GM18907 (cell line): ENCODE measurements at regions not wholly inside any gene's neighbourhood (a gene's known extent, or its start where the extent isn't known, plus 50 kb on each side); places are given as distances from the start of the nearest gene placed in this dataset.
"Not testable (repeated sequence)": the region's sequence is repeated elsewhere in the genome, so short reads cannot be mapped to it uniquely, and the experiment has no call there.

Source experiments
- ATAC-seq: cut with Tn5 transposase; IDR thresholded peaks from one replicate; pipeline ENCODE4 v1.9.1; 2021; ENCODE audit warnings: mild to moderate bottlenecking, moderate library complexity; ENCODE audit not compliant: unreplicated experiment

DNA sequence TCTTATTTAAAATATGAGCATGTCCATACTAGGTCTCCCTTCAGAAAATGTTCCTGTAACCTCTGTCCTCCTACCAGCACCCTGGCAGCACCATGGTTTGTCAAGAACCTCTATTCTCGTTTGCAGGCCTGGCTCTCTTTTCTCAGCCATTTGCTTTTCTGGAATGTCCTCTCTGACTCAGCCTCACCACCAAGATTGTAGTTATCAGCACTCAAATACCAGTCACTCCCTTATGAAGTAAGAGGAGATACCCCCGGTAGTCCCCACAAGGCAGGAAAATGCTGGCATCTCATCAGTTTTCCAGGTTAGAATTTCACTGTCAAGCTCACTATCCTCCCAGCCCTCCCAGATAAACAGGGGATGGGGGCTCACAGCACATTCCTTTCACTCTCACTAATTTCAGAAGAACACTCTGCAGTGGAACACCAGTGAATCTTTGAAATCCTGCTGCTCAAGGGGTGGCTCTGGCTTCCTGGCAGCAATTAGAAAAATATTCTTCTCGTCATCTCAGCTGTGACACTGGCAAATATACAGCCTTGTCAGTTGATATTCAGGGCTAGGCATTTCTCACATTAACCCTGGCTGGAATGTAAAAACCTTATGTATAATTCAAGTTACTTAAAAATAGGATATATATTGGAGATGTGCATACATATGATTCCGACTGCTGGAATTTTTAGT is 129.2 kb downstream of the TBX18 start:
- no peak for ATAC-seq

DNA sequence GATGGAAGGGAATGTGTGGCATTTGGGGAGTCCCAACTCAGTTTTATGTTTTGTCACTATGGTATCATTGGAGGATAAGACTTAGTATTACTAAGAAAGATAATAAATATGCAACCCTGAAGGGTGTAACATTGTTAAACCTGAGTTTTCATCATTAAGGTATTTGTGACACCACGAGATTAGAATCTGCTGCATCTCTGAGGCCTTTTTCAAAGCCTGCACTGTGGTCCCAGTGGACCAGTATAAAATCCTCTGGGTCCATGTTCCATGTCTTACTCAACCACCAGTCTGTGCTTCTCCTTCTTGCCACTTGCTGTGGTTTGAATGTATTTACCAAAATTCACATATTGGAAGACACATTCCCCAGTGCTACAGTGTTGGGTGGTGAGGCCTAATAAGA is 130.6 kb downstream of the TBX18 start:
- no peak for ATAC-seq

DNA sequence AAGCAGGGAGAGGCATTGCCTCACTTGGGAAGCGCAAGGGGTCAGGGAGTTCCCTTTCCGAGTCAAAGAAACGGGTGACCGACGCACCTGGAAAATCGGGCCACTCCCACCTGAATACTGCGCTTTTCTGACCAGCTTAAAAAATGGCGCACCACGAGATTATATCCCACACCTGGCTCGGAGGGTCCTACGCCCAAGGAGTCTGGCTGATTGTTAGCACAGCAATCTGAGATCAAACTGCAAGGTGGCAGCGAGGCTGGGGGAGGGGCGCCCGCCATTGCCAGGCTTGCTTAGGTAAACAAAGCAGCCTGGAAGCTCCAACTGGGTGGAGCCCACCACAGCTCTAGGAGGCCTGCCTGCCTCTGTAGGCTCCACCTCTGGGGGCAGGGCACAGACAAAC is 137.9 kb downstream of the TBX18 start:
- not testable (repeated sequence) for ATAC-seq

DNA sequence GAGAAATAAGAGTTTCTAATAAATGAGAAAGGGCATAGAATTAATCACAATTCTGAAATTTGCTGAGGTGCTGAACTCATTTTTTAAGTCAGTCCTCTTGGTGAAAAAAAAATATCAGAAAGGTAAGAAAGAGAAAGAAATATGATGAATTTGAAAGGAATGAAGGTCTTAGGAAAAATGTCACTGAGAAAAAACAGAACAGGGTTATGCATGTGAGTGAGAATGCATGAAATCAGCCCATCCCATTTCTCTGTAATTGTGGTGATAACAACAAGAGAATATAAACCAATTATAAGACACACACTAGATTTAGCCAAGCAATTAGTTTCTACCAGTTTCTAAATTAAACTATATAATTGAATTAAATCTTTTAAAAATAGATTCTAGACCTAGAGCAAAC is 138.9 kb downstream of the TBX18 start:
- ATAC-seq = no peak

DNA sequence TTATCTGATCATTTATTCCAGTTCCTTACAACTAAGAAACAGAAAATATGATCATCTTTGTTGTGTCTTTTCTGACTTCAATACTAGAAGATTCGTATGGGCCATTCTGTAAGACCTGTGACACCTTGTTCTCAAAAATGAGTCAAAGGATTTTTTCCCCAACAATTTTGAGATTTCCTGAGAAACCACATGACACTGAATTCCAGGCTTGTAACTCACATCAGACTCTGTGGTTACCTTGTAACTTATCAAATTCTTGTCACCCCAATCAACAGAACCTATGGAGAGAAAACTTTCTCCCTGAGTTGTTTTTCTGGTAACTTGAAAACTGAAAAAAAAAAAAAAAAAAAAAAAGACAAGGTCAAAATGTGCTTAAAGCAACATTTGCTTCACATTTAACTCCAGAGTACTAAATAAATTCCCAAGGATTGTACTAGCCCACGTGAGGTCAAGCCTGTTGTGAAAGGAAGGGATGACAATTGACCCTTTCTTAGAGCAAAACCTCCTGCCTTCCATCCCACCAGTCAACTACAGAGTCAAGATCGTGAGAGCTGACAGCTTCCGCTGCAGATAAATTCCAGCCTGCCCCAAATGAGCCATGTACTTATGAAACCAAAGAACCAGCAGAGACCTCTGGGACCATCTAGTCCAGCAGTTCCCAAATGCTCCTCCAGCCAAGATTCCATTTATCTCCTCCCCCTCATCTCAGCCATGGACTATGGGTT is 140.3 kb downstream of the TBX18 start:
- no peak for ATAC-seq

DNA sequence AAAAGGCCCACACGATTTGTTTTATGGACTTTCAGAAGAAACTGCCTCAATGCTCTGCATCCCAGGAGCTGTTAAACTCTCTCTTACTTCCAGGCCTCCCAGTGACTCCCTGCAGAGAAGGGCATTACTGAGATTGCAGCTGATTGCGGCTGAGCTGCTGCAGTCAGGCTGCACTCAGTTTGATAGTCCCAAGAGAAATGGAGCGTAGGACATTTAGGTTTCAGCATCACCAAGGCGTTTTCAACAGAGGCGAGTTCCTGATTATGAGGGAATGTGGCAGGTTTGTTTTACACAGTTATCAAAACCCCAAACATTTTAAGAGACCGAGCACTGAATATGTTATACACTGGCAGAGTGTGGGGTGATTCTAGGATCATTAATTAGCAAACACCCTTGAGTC is 145.6 kb downstream of the TBX18 start:
- ATAC-seq = no peak

DNA sequence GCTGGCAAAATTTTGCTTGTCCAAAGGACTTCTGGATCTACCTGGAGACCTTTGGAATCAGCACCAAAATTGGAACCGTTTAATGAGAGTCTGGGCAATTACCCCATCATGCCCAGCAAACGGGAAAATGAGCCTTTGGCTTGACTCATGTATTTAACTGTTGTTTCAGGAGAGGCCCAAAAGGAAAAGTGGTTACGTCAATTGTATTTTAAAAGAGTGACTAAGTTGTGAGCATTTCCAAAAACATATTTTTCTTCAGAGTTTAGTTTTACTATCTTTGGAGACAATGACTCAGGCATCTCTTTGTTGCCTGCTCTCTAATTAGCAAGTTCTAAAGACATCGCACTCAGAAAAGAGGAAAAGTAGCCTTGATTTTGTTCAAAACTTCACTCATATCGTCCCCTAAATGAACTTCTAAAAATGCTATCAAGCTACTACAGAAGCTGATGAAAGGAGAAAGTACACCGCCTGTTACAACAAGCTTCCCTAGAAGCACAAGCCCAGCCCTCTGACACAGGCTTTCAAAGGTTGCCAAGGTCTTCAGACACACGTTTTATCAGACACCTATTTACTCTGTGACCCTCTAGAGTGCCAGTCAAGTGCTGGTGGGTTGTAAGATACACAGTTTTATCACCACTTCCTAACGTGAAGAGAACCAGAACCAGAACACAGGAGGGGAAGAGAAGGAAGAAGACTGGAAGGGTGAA is 146.2 kb downstream of the TBX18 start:
- no peak for ATAC-seq

DNA sequence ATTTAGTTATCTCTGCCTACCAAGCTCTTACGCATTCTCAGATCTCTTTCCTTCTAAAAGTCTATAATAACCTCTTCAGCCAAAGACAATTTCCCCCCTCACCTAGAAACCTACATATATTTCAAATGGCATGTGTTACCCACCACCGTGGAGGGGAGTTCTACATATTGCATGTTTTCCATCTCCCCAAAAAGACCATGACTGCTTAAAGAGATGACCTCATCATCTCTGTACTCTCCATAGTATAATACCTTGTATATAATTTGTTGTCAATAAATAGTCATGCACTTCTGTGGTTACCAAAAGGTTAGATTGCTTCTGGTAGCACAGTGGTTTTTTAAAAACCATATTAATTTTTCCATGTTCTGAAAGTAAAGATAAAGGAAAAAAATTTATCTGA is 148.4 kb downstream of the TBX18 start:
- no peak for ATAC-seq

DNA sequence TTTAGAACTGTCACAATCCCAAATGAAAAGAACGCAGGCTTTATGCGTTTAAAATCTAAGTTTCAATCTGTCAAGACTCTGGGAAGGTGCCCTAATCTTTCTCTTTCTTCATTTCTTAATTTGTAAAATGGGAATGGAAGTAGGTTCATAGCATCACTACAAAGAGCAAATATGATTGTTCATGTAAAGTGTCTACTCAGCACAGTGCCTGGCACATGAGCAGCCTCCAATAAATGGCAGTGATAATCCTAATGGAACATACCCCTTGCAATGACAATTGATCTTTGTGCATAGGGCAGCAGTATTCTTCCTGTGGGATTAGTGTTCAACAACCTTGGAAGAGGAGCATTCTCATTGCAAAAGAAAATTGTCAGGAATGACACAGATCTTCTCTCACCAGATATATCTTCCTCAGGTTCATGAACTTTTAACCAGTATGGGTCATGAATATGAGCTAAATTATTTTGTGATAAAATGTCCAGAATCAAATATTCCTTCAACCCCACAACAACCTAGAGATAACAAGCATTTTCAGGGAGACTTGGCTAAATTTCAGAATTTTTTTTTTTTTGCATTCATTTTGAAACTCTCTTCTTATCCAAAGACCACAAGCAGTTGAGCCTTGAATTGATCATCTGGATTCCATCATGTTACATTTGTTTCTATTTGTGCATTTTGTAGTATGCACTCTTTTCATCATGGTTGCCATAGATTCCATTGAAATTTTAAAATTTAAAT is 149.1 kb downstream of the TBX18 start:
- no peak for ATAC-seq

DNA sequence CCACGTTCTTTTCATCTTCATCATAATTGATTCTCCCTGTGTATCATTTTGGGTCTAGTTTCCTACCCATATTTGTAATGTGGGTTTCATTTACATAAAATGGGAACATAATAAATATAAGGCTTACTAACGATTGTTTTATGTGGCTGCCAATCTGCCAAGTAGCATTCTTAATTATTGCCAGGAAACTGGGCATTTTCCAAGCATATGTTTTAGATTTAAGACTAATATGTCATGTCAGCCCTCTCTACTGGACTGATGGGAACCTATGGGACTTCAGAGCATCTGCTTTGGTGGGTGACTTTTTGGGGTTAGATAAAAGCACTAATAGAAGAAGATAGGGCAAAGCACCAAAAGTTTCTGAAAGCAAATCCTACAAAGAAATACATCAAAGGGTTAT is 157.5 kb downstream of the TBX18 start:
- ATAC-seq = no peak

DNA sequence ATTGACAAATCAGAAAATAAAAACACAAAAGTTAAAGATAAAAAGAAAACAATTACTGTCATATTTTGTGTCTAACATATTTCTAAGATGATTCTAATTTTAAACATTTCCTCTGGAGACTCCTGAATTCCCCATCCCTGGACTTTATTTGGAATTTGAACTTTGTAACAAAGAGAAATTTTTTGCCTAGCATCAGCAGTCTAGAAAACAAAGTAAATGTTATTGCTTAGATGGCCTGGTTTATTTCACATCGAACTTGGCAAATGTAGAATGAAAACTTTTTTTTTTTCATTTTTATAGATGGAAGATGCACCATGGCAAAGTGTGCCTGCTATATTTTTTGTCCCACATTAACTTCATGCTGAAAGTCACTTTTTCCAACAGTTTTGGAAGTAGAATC is 159.1 kb downstream of the TBX18 start:
- no peak for ATAC-seq

DNA sequence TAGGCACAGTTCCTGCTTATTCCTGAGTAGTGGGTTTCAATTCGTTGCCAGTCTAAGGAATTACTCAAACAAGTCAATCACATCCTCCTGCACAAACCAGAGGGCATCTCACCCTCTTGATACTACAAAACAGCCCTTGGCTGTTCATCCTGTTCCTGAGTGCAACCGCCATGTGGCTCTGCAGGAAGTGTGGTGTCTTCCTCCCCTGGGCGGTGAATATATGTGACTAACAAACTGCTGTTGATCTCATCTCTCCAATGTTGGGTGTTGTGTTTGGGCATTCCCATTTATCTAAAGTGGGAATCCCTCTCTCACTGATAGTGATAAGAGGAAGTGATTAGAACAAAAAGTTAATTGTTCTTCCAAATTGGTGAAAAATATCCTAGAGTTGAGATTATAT is 163.0 kb downstream of the TBX18 start:
- ATAC-seq = no peak

DNA sequence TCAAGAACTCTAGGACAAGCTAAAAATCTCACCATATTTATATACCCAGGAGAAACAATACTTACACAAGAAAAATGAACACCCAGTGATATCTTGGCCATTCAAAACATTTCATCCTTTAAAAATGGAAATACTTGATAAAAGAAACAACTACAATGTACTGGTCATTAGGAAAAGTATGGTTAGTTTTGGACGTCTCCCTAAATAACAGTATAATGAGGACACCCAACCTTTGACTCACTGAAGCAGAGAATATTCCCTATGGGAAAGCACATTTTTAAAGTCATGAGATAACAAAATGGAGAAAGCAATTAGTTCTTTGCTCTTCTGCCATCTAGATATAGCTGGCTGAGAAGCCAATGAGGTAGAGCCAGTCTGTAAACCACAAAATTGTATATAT is 164.4 kb downstream of the TBX18 start:
- ATAC-seq = no peak

DNA sequence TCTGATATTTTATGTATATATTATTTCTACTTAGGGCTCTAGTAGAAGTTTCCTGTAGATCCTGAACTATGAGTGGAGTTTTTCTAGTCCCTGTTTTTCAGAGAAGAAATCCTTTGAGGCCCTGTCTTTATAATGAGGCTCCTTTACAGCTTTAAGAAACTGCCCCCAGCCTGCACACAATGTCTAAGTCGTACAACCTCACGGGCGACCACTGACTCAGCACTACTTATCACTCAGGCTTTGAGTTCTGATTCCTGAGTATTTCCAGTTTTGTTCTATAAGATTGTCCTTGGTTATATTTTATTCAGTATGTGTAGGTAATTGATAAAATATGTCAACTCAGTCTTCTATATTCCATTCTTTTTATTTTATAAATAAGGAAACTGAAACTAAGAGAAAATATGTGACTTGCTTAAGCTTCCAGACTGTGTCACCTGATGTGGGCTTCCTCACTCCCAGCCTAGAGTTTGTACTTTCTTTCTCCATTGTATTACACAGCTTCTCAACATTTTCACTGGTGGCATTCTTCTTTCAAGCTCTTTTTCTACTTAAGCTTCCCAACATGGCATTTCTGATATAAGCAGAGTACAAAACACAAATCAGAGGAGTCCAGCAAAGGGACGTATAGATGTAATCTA is 167.0 kb downstream of the TBX18 start:
- ATAC-seq = no peak

DNA sequence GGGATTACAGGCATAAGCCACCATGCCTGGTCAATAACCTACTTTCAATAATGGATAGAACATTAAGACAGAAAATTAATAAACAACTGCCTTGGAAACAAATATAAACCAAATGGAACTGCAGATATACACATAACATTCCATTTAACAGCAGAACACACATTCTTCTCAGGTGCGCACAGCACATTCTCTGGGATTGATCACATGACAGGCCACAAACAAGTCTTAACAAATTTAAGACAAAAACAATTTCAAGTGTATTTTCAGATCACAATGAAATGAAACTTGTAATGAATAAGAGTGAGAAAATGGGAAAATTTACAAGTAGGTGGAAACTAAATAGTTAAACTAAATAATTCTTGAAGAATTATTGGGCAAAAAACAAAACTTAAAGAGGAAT is 167.9 kb downstream of the TBX18 start:
- ATAC-seq = no peak

DNA sequence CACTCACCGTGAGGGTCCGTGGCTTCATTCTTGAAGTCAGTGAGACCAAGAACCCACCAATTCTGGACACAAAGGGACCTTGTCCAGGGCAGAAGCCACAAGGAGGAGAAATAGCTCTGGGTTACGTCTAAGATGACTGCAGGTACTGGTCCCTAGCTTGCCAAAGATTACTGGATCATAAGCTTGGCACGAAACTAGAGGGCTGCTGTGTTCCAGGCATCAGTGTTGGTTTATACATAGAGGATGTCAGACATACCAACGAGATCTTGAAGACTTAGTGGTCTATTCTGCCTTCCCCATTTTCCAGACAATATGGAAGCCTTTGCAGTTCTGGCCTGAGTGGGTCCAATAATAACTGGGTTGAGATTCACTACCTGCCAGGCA is 175.7 kb downstream of the TBX18 start:
- ATAC-seq = no peak

DNA sequence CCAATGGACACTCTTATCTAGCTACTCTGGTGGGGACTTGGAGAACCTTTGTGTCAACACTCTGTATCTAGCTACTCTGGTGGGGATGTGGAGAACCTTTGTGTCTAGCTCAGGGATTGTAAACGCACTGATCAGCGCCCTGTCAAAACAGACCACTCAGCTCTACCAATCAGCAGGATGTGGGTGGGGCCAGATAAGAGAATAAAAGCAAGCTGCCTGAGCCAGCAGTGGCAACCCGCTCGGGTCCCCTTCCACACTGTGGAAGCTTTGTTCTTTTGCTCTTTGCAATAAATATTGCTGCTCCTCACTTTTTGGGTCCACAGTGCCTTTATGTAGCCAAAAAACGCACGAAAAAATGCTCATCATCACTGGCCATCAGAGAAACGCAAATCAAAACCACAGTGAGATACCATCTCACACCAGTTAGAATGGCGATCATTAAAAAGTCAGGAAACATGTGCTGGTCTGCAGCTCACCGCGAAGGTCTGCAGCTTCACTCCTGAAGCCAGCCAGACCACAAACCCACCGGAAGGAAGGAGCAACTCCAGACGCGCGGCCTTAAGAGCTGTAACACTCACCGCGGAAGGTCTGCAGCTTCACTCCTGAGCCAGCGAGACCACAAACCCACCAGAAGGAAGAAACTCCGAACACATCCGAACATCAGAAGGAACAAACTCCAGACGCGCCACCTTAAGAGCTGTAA is 176.3 kb downstream of the TBX18 start:
- ATAC-seq = not testable (repeated sequence)

DNA sequence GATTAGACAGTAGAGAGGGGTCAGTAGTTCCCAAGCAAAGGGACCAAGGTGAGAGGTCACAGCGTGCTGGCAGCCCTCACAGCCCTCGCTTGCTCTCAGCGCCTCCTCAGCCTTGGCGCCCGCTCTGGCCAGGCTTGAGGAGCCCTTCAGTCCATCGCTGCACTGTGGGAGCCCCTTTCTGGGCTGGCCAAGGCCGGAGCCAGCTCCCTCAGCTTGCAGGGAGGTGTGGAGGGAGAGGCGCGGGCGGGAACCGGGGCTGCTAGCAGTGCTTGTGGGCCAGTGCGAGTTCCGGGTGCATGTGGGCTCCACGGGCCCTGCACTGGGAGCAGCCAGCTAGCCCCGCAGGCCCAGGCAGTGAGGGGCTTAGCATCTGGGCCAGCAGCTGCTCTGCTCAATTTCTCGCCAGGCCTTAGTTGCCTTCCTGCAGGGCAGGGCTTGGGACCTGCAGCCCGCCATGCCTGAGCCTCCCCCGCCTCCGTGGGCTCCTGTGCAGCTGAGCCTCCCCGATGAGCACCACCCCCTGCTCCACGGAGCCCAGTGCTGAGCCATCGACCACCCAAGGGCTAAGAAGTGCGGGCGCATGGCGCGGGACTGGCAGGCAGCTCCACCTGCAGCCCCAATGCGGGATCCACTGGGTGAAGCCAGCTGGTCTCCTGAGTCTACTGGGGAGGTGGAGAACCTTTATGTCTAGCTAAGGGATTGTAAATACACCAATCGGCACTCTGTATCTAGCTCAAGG is 177.0 kb downstream of the TBX18 start:
- not testable (repeated sequence) for ATAC-seq

DNA sequence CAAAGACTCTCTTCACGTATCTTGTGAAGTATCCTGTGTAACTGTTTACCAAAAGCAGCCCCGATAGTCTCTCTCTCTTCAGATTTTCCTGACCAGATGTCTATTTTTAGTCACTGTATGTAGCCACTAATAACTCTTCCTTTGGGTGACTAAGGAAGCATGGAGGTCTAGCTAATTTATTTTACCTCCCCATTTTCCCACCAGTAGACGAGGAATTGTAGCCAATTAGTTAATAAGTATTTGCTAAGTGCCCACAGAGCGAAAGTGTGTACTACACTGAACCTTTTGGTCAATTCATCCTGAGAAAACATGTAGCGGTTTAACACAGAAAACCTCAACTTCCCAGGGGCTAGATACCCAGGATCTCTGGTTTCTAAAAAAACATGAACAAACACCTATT is 180.6 kb downstream of the TBX18 start:
- ATAC-seq = no peak

DNA sequence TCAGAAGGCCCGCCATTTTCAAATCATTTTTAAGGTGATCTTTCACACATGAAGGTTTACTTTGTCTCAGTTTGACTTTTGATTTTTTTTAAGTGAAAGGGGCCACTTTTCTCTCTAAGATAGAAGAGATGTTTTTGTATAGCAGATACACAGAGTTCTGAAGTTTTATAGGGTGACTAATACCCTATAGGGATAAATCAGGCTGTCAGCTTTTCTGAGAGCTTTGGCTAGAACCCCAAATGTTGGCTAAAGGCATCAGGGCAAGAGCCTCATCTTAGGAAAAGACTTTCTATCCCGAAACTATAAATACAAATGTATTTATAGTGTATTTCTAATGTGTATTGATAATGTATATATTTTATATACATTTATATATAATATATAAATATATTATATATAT is 181.4 kb downstream of the TBX18 start:
- ATAC-seq = no peak
